Keratinocyte (primary cell): ENCODE measurements at regions not wholly inside any gene's neighbourhood (a gene's known extent, or its start where the extent isn't known, plus 50 kb on each side); places are given as distances from the start of the nearest gene placed in this dataset.

Experiments used
- CTCF ChIP-seq, 3 experiments: IDR thresholded peaks in 1 of 3; conservative IDR thresholded peaks in 1 of 3; optimal IDR thresholded peaks in 1 of 3; 2 replicates in 2 of 3; 3 replicates in 1 of 3; pipeline versions ENCODE3 to v1.5.1; 2011; ENCODE audit warnings: low read length in 3 of 3, mild to moderate bottlenecking in 3 of 3, moderate library complexity in 2 of 3, control low read depth in 1 of 3, inconsistent platforms in 1 of 3; ENCODE audit not compliant: insufficient read depth in 2 of 3; ENCODE audit errors: extremely low read depth in 1 of 3
- EZH2 ChIP-seq: IDR thresholded peaks from one replicate; pipeline ENCODE4 v1.6.1; 2012; ENCODE audit warnings: inconsistent platforms, mild to moderate bottlenecking, low read length, moderate library complexity

- TF ChIP-seq CTCF (optimal IDR thresholded peaks at IDR 0.05 in 1 of 3, IDR thresholded peaks at IDR 0.05 in 1 of 3, conservative IDR thresholded peaks at IDR 0.05 in 1 of 3; ENCODE audit: extremely low read depth in 1 of 3, insufficient read depth in 2 of 3, low read length in 3 of 3) (no peak), EZH2 (no peak)
Measured at GRCh38 chr1:56194701-56195300, 384.6 kb downstream of the PLPP3 start.
